ENCODE measurements at regions not wholly inside any gene's neighbourhood (a gene's known extent, or its start where the extent isn't known, plus 50 kb on each side); places are given as distances from the start of the nearest gene placed in this dataset.

GRCh38 chr5:30505014-30505886 lies 688.2 kb upstream of the CDH6 start:
- TF ChIP-seq CTCF (IDR thresholded peaks at IDR 0.05; ENCODE audit: poor library complexity, severe bottlenecking), result no peak
- H3K36me3 ChIP-seq (ENCODE audit: low read depth), result no peaks in the 10 kb centered on the region
- peaks cover 20% of the 10 kb centered on the region for H3K4me1 ChIP-seq (ENCODE audit: insufficient read depth, poor library complexity, severe bottlenecking)
- H3K9me3 ChIP-seq (ENCODE audit: severe bottlenecking), result no peaks in the 10 kb centered on the region
- peak overlapping the region; percentile 67 for H3K27ac ChIP-seq (ENCODE audit: poor library complexity, severe bottlenecking)
- DNase-seq (ENCODE audit: low spot score), result no peak
- no peaks in the 10 kb centered on the region for H3K27me3 ChIP-seq (ENCODE audit: insufficient read depth, poor library complexity, severe bottlenecking)
- ATAC-seq (ENCODE audit: low read depth), result peak; percentile 94
- no peak overlapping the region for H3K4me3 ChIP-seq (ENCODE audit: severe bottlenecking)

GRCh38 chr5:30502277-30502676 lies 691.2 kb upstream of the CDH6 start:
- Histone ChIP-seq H3K4me3 (ENCODE audit: severe bottlenecking) (no peak overlapping the region), H3K27ac (ENCODE audit: poor library complexity, severe bottlenecking) (peak overlapping the region; percentile 6), H3K4me1 (ENCODE audit: insufficient read depth, poor library complexity, severe bottlenecking) (peaks cover 20% of the 10 kb centered on the region), H3K27me3 (ENCODE audit: insufficient read depth, poor library complexity, severe bottlenecking) (no peaks in the 10 kb centered on the region), H3K36me3 (ENCODE audit: low read depth) (no peaks in the 10 kb centered on the region), H3K9me3 (ENCODE audit: severe bottlenecking) (no peaks in the 10 kb centered on the region)
- TF ChIP-seq CTCF (IDR thresholded peaks at IDR 0.05; ENCODE audit: poor library complexity, severe bottlenecking), result no peak
- peak; percentile 71 for ATAC-seq (ENCODE audit: low read depth)
- no peak for DNase-seq (ENCODE audit: low spot score)

DNA sequence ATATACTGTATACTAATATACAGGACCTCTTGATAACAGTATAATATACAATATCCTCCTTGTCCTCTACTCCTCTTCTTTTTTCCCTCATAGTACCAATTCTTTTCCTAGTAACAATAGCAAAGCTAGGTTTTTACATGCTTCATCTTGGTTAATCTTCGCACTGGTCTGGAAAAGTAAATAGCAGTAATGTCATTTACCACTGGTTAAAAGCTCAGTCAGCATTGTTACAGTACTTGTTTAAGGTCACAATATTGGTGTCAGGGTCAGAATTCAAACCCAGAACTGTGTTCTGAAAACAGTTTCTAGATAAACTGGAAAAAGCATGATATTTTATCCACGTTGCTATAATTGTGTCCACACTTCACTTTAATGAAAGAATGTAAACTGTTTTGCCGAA lies 692.4 kb upstream of the CDH6 start:
- Histone ChIP-seq H3K27me3 (ENCODE audit: insufficient read depth, poor library complexity, severe bottlenecking) (peaks cover 4% of the 10 kb centered on the region), H3K9me3 (ENCODE audit: severe bottlenecking) (no peaks in the 10 kb centered on the region), H3K27ac (ENCODE audit: poor library complexity, severe bottlenecking) (no peak overlapping the region), H3K36me3 (ENCODE audit: low read depth) (no peaks in the 10 kb centered on the region), H3K4me1 (ENCODE audit: insufficient read depth, poor library complexity, severe bottlenecking) (peaks cover 17% of the 10 kb centered on the region), H3K4me3 (ENCODE audit: severe bottlenecking) (no peak overlapping the region)
- ATAC-seq (ENCODE audit: low read depth) (no peak), DNase-seq (ENCODE audit: low spot score) (no peak)
- TF ChIP-seq CTCF (IDR thresholded peaks at IDR 0.05; ENCODE audit: poor library complexity, severe bottlenecking), result no peak

DNA sequence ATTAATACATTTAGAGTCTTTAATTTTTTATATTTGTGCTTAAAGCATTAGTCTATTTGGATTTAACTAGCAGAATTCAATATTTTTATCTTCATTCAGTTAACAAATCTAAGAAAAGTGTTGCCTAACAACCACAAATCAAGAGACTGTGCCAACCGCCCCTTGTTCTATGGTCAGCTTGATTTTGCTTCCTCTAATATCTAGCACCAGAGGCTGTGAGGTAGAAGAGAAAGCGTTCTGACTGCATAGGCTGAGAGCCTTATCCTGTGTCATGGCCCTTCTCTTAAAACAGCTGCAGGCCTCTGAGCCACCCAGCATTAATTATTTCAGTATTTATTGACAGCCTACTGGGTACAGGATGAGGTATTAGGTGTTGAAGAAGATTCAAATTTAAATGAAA lies 693.0 kb upstream of the CDH6 start:
- H3K36me3 ChIP-seq (ENCODE audit: low read depth), result no peaks in the 10 kb centered on the region
- peaks cover 12% of the 10 kb centered on the region for H3K4me1 ChIP-seq (ENCODE audit: insufficient read depth, poor library complexity, severe bottlenecking)
- no peak overlapping the region for H3K4me3 ChIP-seq (ENCODE audit: severe bottlenecking)
- peaks cover 7% of the 10 kb centered on the region for H3K27me3 ChIP-seq (ENCODE audit: insufficient read depth, poor library complexity, severe bottlenecking)
- ATAC-seq (ENCODE audit: low read depth) (no peak), DNase-seq (ENCODE audit: low spot score) (no peak)
- H3K9me3 ChIP-seq (ENCODE audit: severe bottlenecking), result no peaks in the 10 kb centered on the region
- H3K27ac ChIP-seq (ENCODE audit: poor library complexity, severe bottlenecking), result no peak overlapping the region
- TF ChIP-seq CTCF (IDR thresholded peaks at IDR 0.05; ENCODE audit: poor library complexity, severe bottlenecking), result no peak

DNA sequence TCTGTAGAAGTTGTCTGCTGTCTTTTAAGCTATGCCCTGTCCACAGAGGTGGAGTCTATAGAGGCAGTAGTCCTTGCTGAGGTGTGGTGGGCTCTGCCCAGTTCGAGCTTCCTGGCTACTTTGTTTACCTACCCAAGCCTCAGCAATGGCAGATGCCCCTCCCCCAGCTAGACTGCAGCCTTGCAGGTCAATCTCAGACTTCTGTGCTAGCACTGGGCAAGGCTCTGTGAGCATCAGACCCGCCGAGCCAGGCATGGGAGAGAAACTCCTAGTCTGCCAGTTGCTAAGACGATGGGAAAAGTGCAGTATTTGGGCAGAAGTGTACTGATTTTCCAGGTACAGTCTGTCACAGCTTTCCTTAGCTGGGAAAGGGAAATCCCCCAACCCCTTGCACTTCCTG lies 694.1 kb upstream of the CDH6 start:
- no peak overlapping the region for H3K4me3 ChIP-seq (ENCODE audit: severe bottlenecking)
- no peaks in the 10 kb centered on the region for H3K36me3 ChIP-seq (ENCODE audit: low read depth)
- TF ChIP-seq CTCF (IDR thresholded peaks at IDR 0.05; ENCODE audit: poor library complexity, severe bottlenecking), result no peak
- peaks cover 7% of the 10 kb centered on the region for H3K27me3 ChIP-seq (ENCODE audit: insufficient read depth, poor library complexity, severe bottlenecking)
- H3K4me1 ChIP-seq (ENCODE audit: insufficient read depth, poor library complexity, severe bottlenecking), result peaks cover 6% of the 10 kb centered on the region
- H3K27ac ChIP-seq (ENCODE audit: poor library complexity, severe bottlenecking), result no peak overlapping the region
- ATAC-seq (ENCODE audit: low read depth) (no peak), DNase-seq (ENCODE audit: low spot score) (peak; percentile 44)
- no peaks in the 10 kb centered on the region for H3K9me3 ChIP-seq (ENCODE audit: severe bottlenecking)
